ENCODE measurements at regions not wholly inside any gene's neighbourhood (a gene's known extent, or its start where the extent isn't known, plus 50 kb on each side); places are given as distances from the start of the nearest gene placed in this dataset.
"Not testable (repeated sequence)": the region's sequence is repeated elsewhere in the genome, so short reads cannot be mapped to it uniquely, and the experiment has no call there.

- DNase-seq (ENCODE audit: low read depth) = no peak
Observed at GRCh38 chr10:8379906-8380832, 325.7 kb downstream of the GATA3 start.

- no peak for DNase-seq (ENCODE audit: low read depth)
Observed at GRCh38 chr10:8380833-8381496, 326.5 kb downstream of the GATA3 start.

GRCh38 chr10:8386781-8387180, 332.3 kb downstream of the GATA3 start:
- DNase-seq (ENCODE audit: low read depth) = no peak

DNA sequence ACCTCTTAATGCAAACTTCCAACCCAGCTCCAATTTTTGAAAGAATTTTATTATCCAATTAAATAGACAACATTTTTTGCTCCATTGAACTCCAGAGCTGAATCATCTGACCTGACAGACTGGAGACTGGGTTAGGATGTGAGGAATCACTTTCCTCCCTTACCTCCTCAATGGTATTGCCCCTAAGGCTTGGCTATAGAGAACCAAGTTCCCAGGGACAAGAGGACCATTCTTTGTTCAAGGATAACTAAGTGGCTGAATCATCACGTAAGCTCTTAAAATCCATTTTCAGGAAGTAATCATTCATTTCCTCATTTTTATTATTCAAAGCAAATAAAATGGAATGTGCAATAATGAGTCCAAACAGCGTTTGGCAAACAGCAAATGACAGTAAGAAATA, 335.1 kb downstream of the GATA3 start:
- DNase-seq (ENCODE audit: low read depth) = no peak

DNA sequence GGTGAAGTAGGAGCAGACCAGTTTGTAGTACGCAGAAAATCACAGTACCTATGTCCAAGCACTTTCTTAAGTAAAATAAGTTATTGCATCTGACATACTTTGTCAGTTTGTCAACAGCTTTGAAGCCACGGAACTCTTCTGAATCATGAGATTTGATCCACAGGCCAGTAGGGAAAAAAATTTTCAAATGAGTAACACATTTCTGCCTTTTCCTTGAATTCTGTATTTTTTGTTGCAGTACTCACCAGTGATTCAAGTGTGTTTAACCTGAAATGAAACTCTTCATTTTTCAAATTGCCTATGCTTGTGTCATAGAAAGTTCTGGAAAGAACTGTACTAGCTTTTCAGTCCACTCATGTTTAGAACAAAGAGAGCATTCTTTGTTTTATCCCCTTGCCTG, 337.7 kb downstream of the GATA3 start:
- no peak for DNase-seq (ENCODE audit: low read depth)

DNA sequence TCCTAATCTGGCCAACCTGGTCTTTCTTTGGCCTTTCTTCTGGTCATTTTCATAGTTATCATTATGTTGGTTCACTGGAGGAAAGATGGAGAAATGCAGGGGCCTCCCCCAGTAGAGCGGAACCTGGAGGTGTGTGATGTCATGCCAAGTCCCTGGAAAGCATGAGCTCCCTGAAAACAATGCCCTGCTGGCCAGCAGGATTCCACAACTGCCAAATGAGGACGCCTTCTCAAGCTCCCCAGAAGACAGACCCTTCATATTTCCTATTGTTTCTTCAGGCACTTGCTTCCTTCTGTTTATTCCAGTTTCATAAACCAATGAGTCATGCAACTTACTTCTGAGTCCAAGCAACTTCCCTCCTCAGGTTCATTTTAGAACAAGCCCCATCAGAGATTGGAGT, 339.0 kb downstream of the GATA3 start:
- no peak for DNase-seq (ENCODE audit: low read depth)

DNA sequence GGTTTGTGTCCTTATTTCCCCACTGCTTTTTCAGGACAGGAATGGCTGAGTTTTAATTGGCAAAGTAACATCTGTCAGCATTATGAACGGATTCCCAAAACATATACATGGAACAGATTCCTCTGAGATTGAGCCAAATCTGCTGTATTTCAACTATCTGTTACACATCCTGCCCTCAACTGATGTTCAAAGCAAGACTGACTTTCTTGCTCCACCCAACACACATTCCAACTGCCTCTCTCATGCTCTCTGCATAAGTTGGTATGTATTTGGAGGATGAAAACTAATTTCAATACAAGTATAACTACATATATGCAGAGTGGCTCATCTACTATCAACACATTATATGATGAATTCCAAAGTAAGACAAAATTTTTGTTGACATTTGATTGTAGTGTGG, 342.2 kb downstream of the GATA3 start:
- no peak for DNase-seq (ENCODE audit: low read depth)

DNA sequence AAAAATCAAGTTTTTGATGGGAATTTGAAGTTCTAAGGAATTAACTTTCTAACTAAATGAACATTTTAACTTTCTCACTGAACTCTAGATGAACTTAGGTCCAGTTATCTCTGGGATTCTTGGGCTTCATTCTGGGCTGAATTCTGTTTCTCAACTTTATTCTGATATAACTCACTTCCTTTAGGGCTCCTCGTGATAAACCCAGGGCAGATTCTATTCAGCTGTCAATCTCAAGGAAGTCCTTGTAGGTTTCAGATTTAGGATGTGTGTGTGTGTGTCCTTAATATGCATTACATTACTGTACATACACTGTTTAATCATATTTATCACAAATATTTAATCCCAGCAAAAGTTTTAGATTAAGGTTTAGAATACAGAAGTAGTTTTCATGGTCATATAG, 344.3 kb downstream of the GATA3 start:
- DNase-seq (ENCODE audit: low read depth) = no peak

DNA sequence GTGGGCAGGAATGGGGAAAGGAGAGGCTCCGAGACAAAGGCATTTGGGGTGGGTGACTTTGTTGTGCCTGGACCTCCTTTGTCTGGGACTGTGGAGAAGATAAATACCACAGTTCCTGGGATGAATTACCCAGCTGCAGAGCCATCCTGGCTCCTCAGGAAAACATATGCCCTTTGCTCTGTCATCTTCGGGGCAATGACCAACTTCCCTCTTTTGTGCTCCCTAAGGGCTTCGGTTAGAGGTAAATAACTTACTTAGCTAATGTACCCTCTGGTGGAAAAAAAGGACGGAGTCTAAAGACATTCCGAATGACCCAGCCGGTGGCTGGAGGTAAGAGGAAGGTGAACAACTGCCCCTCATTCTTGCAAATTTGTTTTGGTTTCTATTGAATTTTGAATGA, 345.7 kb downstream of the GATA3 start:
- DNase-seq (ENCODE audit: low read depth) = no peak

DNA sequence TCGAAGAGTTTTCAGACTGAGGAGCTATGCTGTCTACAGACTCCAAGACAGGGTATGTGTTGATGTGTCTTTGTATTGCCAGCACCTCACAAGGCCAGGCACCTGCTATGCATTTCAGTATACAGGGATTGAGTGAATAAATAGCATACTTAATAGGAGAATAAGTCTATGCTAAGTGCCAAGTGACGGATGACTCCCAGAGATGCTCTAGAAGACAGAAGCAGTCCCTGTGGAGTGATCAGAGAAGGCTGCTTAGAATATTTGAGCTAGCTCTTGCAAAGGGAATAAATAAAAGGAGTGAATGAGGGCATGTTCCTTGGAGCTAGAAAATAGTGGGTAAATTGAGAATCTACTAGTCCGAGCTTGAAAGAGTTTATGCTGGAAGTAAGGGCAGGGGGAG, 346.4 kb downstream of the GATA3 start:
- no peak for DNase-seq (ENCODE audit: low read depth)

- DNase-seq (ENCODE audit: low read depth) = no peak
Observed at GRCh38 chr10:8401531-8401930, 347.0 kb downstream of the GATA3 start.

DNA sequence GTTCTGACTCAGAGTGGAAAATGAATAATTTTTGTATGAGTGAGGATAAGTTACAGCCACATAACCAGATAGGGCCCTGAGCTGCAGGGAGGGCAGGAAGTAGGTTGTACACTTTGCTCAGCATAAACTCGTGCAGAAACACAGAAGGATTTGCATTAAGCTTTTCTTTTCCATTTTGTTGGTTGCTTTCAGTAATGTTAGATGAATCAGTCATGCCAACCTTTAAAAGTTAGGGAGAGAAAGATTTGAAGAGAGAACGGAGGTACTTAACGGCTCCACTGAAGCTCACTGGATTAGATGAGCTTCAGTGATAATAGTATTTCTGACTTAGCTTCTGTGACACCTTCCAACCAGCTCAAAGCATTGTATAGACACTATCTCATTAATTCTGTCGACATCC, 348.1 kb downstream of the GATA3 start:
- peak; percentile 17 for DNase-seq (ENCODE audit: low read depth)

- no peak for DNase-seq (ENCODE audit: low read depth)
Observed at GRCh38 chr10:8403711-8404371, 349.4 kb downstream of the GATA3 start.

DNA sequence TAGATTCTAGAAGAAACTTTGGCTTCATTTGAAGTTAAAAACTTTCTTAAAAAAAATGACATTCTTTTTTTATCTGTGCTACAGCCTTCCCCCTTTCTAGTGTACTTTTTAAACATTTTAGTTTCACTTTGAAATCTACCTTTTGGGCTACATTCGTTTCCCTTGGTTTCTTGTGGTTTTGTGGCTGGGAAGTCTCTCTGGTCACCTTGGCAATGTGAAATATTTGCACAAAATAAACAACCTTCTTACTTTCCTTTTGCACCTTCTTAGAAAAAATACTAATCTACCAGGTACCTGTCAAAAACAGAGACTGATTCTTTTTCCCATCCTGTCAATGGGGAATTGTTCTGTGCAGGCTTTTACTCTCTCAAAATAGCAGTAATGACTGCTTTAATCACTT, 350.2 kb downstream of the GATA3 start:
- DNase-seq (ENCODE audit: low read depth) = peak; percentile 53

DNA sequence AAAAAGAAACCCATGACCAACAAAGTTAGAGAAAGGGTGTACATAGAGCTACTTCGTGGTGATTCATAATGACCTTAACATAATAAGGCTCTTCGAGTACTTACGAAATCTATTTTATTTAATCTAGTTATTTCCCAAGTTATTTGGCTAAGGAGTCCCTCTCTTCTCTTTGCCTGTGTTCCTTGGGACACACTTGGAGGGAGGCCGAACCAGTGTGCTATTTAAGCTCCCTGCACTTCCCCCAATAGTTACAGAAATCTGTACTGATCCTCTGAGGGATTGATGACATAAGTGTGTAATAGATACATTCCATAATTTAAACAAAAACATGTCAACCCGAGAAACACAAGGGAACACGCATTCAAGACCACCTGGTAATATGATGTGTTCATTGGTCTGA, 351.1 kb downstream of the GATA3 start:
- DNase-seq (ENCODE audit: low read depth) = no peak

- DNase-seq (ENCODE audit: low read depth) = no peak
Observed at GRCh38 chr10:8407501-8408021, 353.1 kb downstream of the GATA3 start.

DNA sequence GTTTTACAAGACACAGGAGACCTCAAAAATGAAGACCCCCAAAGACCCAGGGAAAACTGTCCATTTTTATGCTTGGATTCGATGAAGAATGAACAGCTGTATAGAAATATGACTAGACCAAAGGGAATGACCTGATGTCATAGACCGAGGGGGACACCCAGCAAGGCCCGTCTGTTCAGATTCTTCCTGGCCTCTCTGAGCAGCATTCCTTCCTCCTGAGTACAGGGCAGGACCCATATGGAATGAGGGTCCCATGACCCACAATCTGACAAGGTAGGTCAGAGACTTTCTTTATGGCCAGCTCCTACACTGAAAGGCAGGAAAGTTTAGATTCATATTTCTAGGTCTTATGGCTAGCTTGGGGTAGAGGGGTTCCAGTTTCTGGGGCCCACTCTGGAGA, 356.0 kb downstream of the GATA3 start:
- DNase-seq (ENCODE audit: low read depth) = no peak

DNA sequence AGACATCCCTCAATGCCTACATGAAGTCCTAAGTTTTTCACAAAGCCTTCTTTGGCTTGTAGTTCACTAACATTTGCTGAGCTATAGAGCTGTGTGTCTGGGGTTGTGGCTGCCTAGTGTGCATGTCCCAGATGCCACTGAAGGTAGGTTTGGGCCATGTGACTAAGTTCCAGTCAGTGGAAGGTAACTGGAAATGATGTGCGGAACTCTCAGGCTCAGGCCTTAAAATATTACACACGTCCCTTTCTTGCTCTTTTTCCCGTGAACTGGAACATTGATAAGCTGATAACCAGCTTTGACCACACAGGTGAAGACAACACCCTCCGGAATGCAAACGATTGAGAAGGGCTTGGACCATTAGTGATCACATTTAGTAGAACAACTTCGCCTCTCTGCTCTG, 358.1 kb downstream of the GATA3 start:
- DNase-seq (ENCODE audit: low read depth) = no peak

DNA sequence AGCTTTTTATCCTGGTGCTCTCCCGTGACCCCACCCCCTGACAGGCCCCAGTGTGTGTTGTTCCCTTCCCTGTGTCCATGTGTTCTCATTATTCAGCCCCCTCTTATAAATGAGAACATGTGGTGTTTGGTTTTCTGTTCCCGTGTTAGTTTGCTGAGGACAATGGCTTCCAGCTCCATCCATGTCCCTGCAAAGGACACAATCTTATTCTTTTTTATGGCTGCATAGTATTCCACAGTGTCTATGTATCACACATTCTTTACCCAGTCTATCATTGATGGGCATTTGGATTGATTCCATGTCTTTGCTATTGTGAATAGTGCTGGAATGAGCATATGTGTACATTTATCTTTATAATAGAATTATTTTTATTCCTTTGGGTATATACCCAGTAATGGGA, 360.5 kb downstream of the GATA3 start:
- DNase-seq (ENCODE audit: low read depth) = not testable (repeated sequence)

DNA sequence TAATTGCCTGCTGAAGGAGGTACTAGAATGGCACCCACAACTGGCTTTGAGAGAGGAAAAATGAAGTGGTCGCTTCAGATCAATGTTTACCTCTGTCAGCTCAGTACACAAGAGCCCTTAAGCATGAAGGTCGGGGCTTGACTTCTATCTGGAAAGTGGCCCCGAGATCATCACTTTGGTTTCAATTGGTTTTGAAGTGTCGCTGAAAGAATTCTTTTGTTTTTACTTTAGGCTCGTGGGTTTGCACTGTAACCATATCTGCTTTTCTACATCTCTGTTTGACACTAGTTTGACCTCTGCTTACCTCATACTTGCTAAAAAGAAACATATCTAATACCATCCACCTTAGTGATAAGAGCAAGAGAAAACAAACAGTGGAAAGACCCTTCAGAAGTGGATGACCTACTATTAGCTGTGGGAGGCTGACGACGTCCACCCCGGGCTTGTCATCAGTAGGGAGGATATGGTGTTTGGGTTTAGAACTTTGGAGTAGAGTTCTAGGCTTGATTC, 361.8 kb downstream of the GATA3 start:
- DNase-seq (ENCODE audit: low read depth) = peak; percentile 61

GRCh38 chr10:8416760-8417159, 362.3 kb downstream of the GATA3 start:
- DNase-seq (ENCODE audit: low read depth) = peak; percentile 51

DNA sequence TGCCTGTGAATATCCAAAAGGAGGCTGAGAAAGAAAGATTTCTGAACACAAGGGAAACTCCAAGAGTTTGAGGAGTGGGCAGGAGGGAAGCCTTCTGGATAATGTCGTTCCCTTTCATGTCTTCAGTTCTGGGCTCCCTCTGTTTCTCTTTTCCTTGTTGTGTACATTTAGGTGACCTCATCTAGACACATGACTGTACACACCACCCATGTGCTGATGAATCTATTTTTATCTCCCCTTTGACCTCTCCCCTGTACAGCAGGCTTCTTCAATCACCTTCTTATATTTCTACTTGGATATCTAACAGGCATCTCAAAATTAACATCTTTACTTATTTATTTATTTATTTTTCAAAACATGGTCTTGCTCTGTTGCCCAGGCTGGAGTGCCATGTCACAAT, 363.1 kb downstream of the GATA3 start:
- DNase-seq (ENCODE audit: low read depth) = no peak

- DNase-seq (ENCODE audit: low read depth) = no peak
Observed at GRCh38 chr10:8418631-8419030, 364.1 kb downstream of the GATA3 start.
